Suprapubic skin (tissue), 4 donors: ENCODE measurements at regions not wholly inside any gene's neighbourhood (a gene's known extent, or its start where the extent isn't known, plus 50 kb on each side); places are given as distances from the start of the nearest gene placed in this dataset.

Experiments
- POLR2A ChIP-seq, 2 donors: fragments of 450-650 bp; IDR thresholded peaks; one replicate each; pipeline ENCODE4 v1.6.1; 2017; ENCODE audit warnings: antibody characterized with exemption in 2 of 2, mild to moderate bottlenecking in 2 of 2, moderate library complexity in 2 of 2
- POLR2AphosphoS5 ChIP-seq, 3 donors: sonication (generic); formaldehyde crosslinking; IDR thresholded peaks; one replicate each; pipeline ENCODE4 v1.6.1; 2017; ENCODE audit warnings: antibody characterized with exemption in 3 of 3
- TF ChIP-seq, protein P1 (sequence below), 2 donors: fragments of 200-600 bp in 1 of 2; fragments of 450-650 bp in 1 of 2; sonication (generic) in 1 of 2; IDR thresholded peaks; one replicate each; pipeline ENCODE4 v1.5.1; 2016 to 2019; ENCODE audit warnings: antibody characterized with exemption in 2 of 2, mild to moderate bottlenecking in 1 of 2, moderate library complexity in 1 of 2

DNA sequence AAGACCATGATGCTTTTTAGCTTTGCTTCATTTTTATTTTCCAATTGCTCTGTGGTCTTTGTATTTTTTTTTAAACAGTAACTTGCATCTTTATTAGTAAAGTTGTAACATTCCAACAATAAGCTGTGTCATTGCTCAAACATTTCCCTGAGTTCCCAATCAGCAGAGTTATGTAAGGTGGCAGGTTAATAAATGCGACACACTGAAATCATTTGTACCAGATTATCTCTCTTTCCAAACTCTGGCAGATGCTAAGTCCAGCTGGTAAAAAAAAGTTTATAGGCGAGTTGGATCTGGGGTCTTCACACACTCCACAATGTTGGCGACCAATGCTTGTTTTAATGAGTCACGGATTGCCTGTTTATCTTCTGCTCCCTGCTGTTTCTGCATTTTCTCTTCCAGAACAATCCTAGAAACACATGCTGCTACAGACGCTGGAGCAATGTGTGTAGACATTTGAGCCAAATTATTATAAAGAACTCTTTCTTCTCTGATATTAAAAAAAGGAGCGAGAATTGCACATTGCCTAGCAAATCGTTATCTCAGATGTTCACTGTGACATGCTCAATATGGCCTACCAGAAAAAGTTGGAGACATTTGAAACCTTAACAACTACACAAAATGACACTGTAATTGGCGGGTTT is 113.6 kb upstream of the IFNGR1 start:
- TF ChIP-seq POLR2A (IDR thresholded peaks at IDR 0.05) (no peak), POLR2AphosphoS5 (IDR thresholded peaks at IDR 0.05) (no peak)
- TF ChIP-seq, protein P1, sequence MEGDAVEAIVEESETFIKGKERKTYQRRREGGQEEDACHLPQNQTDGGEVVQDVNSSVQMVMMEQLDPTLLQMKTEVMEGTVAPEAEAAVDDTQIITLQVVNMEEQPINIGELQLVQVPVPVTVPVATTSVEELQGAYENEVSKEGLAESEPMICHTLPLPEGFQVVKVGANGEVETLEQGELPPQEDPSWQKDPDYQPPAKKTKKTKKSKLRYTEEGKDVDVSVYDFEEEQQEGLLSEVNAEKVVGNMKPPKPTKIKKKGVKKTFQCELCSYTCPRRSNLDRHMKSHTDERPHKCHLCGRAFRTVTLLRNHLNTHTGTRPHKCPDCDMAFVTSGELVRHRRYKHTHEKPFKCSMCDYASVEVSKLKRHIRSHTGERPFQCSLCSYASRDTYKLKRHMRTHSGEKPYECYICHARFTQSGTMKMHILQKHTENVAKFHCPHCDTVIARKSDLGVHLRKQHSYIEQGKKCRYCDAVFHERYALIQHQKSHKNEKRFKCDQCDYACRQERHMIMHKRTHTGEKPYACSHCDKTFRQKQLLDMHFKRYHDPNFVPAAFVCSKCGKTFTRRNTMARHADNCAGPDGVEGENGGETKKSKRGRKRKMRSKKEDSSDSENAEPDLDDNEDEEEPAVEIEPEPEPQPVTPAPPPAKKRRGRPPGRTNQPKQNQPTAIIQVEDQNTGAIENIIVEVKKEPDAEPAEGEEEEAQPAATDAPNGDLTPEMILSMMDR (IDR thresholded peaks at IDR 0.05) = no peak
